Urothelium cell line (cell line): ENCODE measurements at regions not wholly inside any gene's neighbourhood (a gene's known extent, or its start where the extent isn't known, plus 50 kb on each side); places are given as distances from the start of the nearest gene placed in this dataset.

Experiments used
- DNase-seq: peaks from one replicate; pipeline ENCODE4 v3.0.0; 2011; ENCODE audit warnings: low spot score, mixed read lengths
- FAIRE-seq: peaks from 2 replicates; lab custom pipeline; 2011; peaks lifted over from hg19 to GRCh38; lab: Jason Lieb, UNC

- DNase-seq (no peak), FAIRE-seq (no peak)
Observed at GRCh38 chr12:93100610-93101009, 171.5 kb upstream of the EEA1 start.

GRCh38 chr12:93101367-93101766 is 172.3 kb upstream of the EEA1 start:
- DNase-seq, result no peak
- FAIRE-seq, result no peak

- FAIRE-seq (no peak), DNase-seq (no peak)
Observed at GRCh38 chr12:93102312-93102711, 173.2 kb upstream of the EEA1 start.

GRCh38 chr12:93102744-93103143 is 173.6 kb upstream of the EEA1 start:
- DNase-seq (no peak), FAIRE-seq (no peak)

GRCh38 chr12:93103154-93103553 is 174.1 kb upstream of the EEA1 start:
- DNase-seq, result no peak
- no peak for FAIRE-seq

GRCh38 chr12:93104535-93104934 is 175.4 kb upstream of the EEA1 start:
- FAIRE-seq (no peak), DNase-seq (no peak)

- DNase-seq (no peak), FAIRE-seq (no peak)
Observed at GRCh38 chr12:93106910-93107309, 177.8 kb upstream of the EEA1 start.

- FAIRE-seq, result no peak
- DNase-seq, result no peak
Observed at GRCh38 chr12:93107514-93108312, 178.6 kb upstream of the EEA1 start.

- DNase-seq (no peak), FAIRE-seq (no peak)
Observed at GRCh38 chr12:93108985-93109384, 179.9 kb upstream of the EEA1 start.

GRCh38 chr12:93109551-93110203 is 180.6 kb upstream of the EEA1 start:
- FAIRE-seq (no peak), DNase-seq (no peak)

- no peak for FAIRE-seq
Observed at GRCh38 chr12:93111773-93112172, 182.7 kb upstream of the EEA1 start.

GRCh38 chr12:93113317-93114006 is 184.4 kb upstream of the EEA1 start:
- DNase-seq (no peak), FAIRE-seq (no peak)

More at GRCh38 chr12:93111773-93112172, 182.7 kb upstream of the EEA1 start:
- no peak for DNase-seq

GRCh38 chr12:93115198-93115601 is 186.1 kb upstream of the EEA1 start:
- FAIRE-seq (no peak), DNase-seq (no peak)

GRCh38 chr12:93115646-93116045 is 186.6 kb upstream of the EEA1 start:
- FAIRE-seq (no peak), DNase-seq (no peak)

GRCh38 chr12:93116632-93117031 is 187.5 kb upstream of the EEA1 start:
- no peak for DNase-seq

GRCh38 chr12:93121729-93122488 is 192.8 kb upstream of the EEA1 start:
- FAIRE-seq (no peak), DNase-seq (no peak)

More at GRCh38 chr12:93116632-93117031, 187.5 kb upstream of the EEA1 start:
- no peak for FAIRE-seq

- no peak for DNase-seq
- no peak for FAIRE-seq
Observed at GRCh38 chr12:93122569-93123091, 193.5 kb upstream of the EEA1 start.

GRCh38 chr12:93125126-93125525 is 196.0 kb upstream of the EEA1 start:
- DNase-seq, result no peak
- no peak for FAIRE-seq

GRCh38 chr12:93126069-93126474 is 197.0 kb upstream of the EEA1 start:
- DNase-seq (no peak), FAIRE-seq (no peak)

- FAIRE-seq, result no peak
Observed at GRCh38 chr12:93127107-93127560, 198.0 kb upstream of the EEA1 start.

More at GRCh38 chr12:93127107-93127560, 198.0 kb upstream of the EEA1 start:
- no peak for DNase-seq
